GM19372 (cell line): ENCODE measurements at regions not wholly inside any gene's neighbourhood (a gene's known extent, or its start where the extent isn't known, plus 50 kb on each side); places are given as distances from the start of the nearest gene placed in this dataset.

Experiments used
- ATAC-seq: cut with Tn5 transposase; IDR thresholded peaks from one replicate; pipeline ENCODE4 v1.9.1; 2021; ENCODE audit warnings: mild to moderate bottlenecking, low read depth, moderate library complexity; ENCODE audit not compliant: unreplicated experiment

- ATAC-seq: no peak
These were observed 735.0 kb upstream of the POU3F3 start for GRCh38 chr2:104118889-104119288.

GRCh38 chr2:104120171-104120570, 733.7 kb upstream of the POU3F3 start:
- ATAC-seq: no peak

- no peak for ATAC-seq
These were observed 728.8 kb upstream of the POU3F3 start for GRCh38 chr2:104125096-104125495.

- ATAC-seq: no peak
These were observed 726.7 kb upstream of the POU3F3 start for GRCh38 chr2:104127049-104127770.

- no peak for ATAC-seq
These were observed 713.6 kb upstream of the POU3F3 start for GRCh38 chr2:104140361-104140760.

- no peak for ATAC-seq
These were observed 695.7 kb upstream of the POU3F3 start for GRCh38 chr2:104158191-104158590.

- no peak for ATAC-seq
These were observed 690.2 kb upstream of the POU3F3 start for GRCh38 chr2:104163611-104164130.

- no peak for ATAC-seq
These were observed 689.1 kb upstream of the POU3F3 start for GRCh38 chr2:104164721-104165252.

GRCh38 chr2:104177179-104177578, 676.7 kb upstream of the POU3F3 start:
- ATAC-seq: no peak

GRCh38 chr2:104179644-104180043, 674.3 kb upstream of the POU3F3 start:
- no peak for ATAC-seq

- ATAC-seq: no peak
These were observed 653.3 kb upstream of the POU3F3 start for GRCh38 chr2:104200533-104201168.

- ATAC-seq: no peak
These were observed 640.2 kb upstream of the POU3F3 start for GRCh38 chr2:104213758-104214157.

- no peak for ATAC-seq
These were observed 638.4 kb upstream of the POU3F3 start for GRCh38 chr2:104215269-104216161.

- no peak for ATAC-seq
These were observed 620.3 kb upstream of the POU3F3 start for GRCh38 chr2:104233591-104233990.

- no peak for ATAC-seq
These were observed 617.4 kb upstream of the POU3F3 start for GRCh38 chr2:104236491-104236890.

GRCh38 chr2:104240984-104241383, 612.9 kb upstream of the POU3F3 start:
- no peak for ATAC-seq

GRCh38 chr2:104249629-104250028, 604.3 kb upstream of the POU3F3 start:
- no peak for ATAC-seq

GRCh38 chr2:104250635-104251034, 603.3 kb upstream of the POU3F3 start:
- no peak for ATAC-seq

- ATAC-seq: no peak
These were observed 599.9 kb upstream of the POU3F3 start for GRCh38 chr2:104254017-104254416.

GRCh38 chr2:104262714-104263113, 591.2 kb upstream of the POU3F3 start:
- ATAC-seq: no peak

- ATAC-seq: no peak
These were observed 574.3 kb upstream of the POU3F3 start for GRCh38 chr2:104279646-104280045.
